Stomach (tissue), 8 donors: ENCODE measurements at regions not wholly inside any gene's neighbourhood (a gene's known extent, or its start where the extent isn't known, plus 50 kb on each side); places are given as distances from the start of the nearest gene placed in this dataset.

Experiments
- DNase-seq, 2 donors: peaks; one replicate each; pipeline versions ENCODE4 v3.0.0 to v3.0.0-alpha.2; 2013 to 2019
- H3K27ac ChIP-seq, 5 donors: fragments of 200-600 bp in 4 of 5; sonication (generic) in 4 of 5; one replicate each; pipeline ENCODE4 v1.5.1; 2013 to 2019; ENCODE audit warnings: mild to moderate bottlenecking in 1 of 5, moderate library complexity in 1 of 5
- H3K27me3 ChIP-seq, 3 donors: fragments of 200-600 bp; sonication (generic); one replicate each; pipeline ENCODE4 v1.5.1; 2017 to 2019; ENCODE audit warnings: mixed run types in 1 of 3
- H3K36me3 ChIP-seq, 4 donors: fragments of 200-600 bp; sonication (generic); 1 replicate in 3 of 4; 2 replicates in 1 of 4; pipeline ENCODE4 v1.5.1; 2016 to 2019
- H3K4me1 ChIP-seq, 4 donors: fragments of 200-600 bp; sonication (generic); one replicate each; pipeline ENCODE4 v1.5.1; 2016 to 2019
- H3K4me3 ChIP-seq, 4 donors: fragments of 200-600 bp; sonication (generic) in 3 of 4; one replicate each; pipeline ENCODE4 v1.5.1; 2016 to 2019; ENCODE audit warnings: mild to moderate bottlenecking in 1 of 4
- H3K9me3 ChIP-seq, 4 donors: fragments of 200-600 bp; sonication (generic); one replicate each; pipeline ENCODE4 v1.5.1; 2016 to 2019
- CTCF ChIP-seq, 7 experiments: fragments of 450-650 bp in 4 of 7; fragments of 200-600 bp in 3 of 7; sonication (generic) in 3 of 7; IDR thresholded peaks; one replicate each; pipeline ENCODE4 v1.5.1; 2016 to 2019; ENCODE audit warnings: antibody characterized with exemption in 7 of 7, control low read depth in 2 of 7, mild to moderate bottlenecking in 1 of 7
- EP300 ChIP-seq: sonication (generic); formaldehyde crosslinking; IDR thresholded peaks from one replicate; pipeline ENCODE4 v1.6.1; 2017; ENCODE audit warnings: antibody characterized with exemption
- POLR2A ChIP-seq, 4 donors: fragments of 450-650 bp; IDR thresholded peaks; one replicate each; pipeline ENCODE4 v1.6.1; 2016; ENCODE audit warnings: antibody characterized with exemption in 4 of 4, control low read depth in 2 of 4, mild to moderate bottlenecking in 1 of 4, moderate library complexity in 1 of 4
- POLR2AphosphoS5 ChIP-seq, 3 donors: sonication (generic); formaldehyde crosslinking; IDR thresholded peaks; one replicate each; pipeline ENCODE4 v1.6.1; 2016; ENCODE audit warnings: antibody characterized with exemption in 3 of 3
- WGBS, 5 donors: extraction: QIAGEN DNeasy Blood & Tissue Kit in 3 of 5; methylation state at CpG; one replicate each; pipeline versions ENCODE4 v1.1.5 to v1.1.7; 2013 to 2018; 5-methylcytosine and 5-hydroxymethylcytosine counted together
- intact Hi-C: fragments of 100-400 bp; cut with DNase I; formaldehyde crosslinking; loops from one replicate; pipeline ENCODE4 v1.15.1; 2023; ENCODE audit warnings: low total_unique reads
- donor health status: healthy with polysubstance abuse.
- donor health status: Bipolar disorder and iron deficiency.
- donor health status: healthy.

GRCh38 chr5:3122216-3122615 lies 370.7 kb upstream of the IRX2 start:
- no peak for TF ChIP-seq POLR2A (IDR thresholded peaks at IDR 0.05)
- TF ChIP-seq POLR2AphosphoS5 (IDR thresholded peaks at IDR 0.05): no peak
- no peak for TF ChIP-seq CTCF (IDR thresholded peaks at IDR 0.05)
- no peak for TF ChIP-seq EP300
- H3K4me3 ChIP-seq: no peak overlapping the region
- WGBS, 5 donors: 42 to 61% (median 44%) methylated on average over 3 of the region's 3 CpGs

GRCh38 chr5:3121813-3122212 lies 370.3 kb upstream of the IRX2 start:
- H3K4me3 ChIP-seq: no peak overlapping the region
- no peaks in the 10 kb centered on the region for H3K9me3 ChIP-seq
- intact Hi-C loops: no loop called here
- no peak overlapping the region for H3K27ac ChIP-seq
- no peak for DNase-seq
- TF ChIP-seq POLR2A (IDR thresholded peaks at IDR 0.05) (no peak), CTCF (IDR thresholded peaks at IDR 0.05) (no peak), EP300 (no peak), POLR2AphosphoS5 (IDR thresholded peaks at IDR 0.05) (no peak)
- H3K36me3 ChIP-seq: no peaks in the 10 kb centered on the region
- H3K4me1 ChIP-seq: no peaks in the 10 kb centered on the region
- 17 to 26% (median 21%) methylated on average over 17 to 21 of the region's 21 CpGs for WGBS, 5 donors
- peaks cover 0 to 52% (median 20%) of the 10 kb centered on the region in 3 donors for H3K27me3 ChIP-seq

More at GRCh38 chr5:3122216-3122615, 370.7 kb upstream of the IRX2 start:
- no peaks in the 10 kb centered on the region for H3K36me3 ChIP-seq
- intact Hi-C loops: no loop called here
- H3K27me3 ChIP-seq: peaks cover 0 to 48% (median 16%) of the 10 kb centered on the region in 3 donors
- H3K9me3 ChIP-seq: no peaks in the 10 kb centered on the region
- DNase-seq: no peak
- H3K27ac ChIP-seq: no peak overlapping the region
- no peaks in the 10 kb centered on the region for H3K4me1 ChIP-seq

- WGBS, 5 donors: 58 to 76% (median 70%) methylated on average over 10 of the region's 10 CpGs
- Histone ChIP-seq H3K9me3 (no peaks in the 10 kb centered on the region), H3K36me3 (no peaks in the 10 kb centered on the region), H3K27me3 (peaks cover 0 to 70% (median 28%) of the 10 kb centered on the region in 3 donors), H3K27ac (no peak overlapping the region), H3K4me3 (no peak overlapping the region), H3K4me1 (no peaks in the 10 kb centered on the region)
- intact Hi-C loops: no loop called here
- no peak for TF ChIP-seq EP300
- TF ChIP-seq POLR2AphosphoS5 (IDR thresholded peaks at IDR 0.05): no peak
- TF ChIP-seq CTCF (IDR thresholded peaks at IDR 0.05): no peak
- no peak for TF ChIP-seq POLR2A (IDR thresholded peaks at IDR 0.05)
- no peak for DNase-seq
Measured at GRCh38 chr5:3120028-3120427, 368.6 kb upstream of the IRX2 start.

- no peak for DNase-seq
- Histone ChIP-seq H3K9me3 (peaks cover 0 to 2% (median 0%) of the 10 kb centered on the region in 4 donors), H3K36me3 (no peaks in the 10 kb centered on the region), H3K4me3 (no peak overlapping the region), H3K27me3 (peaks cover 0 to 75% (median 28%) of the 10 kb centered on the region in 3 donors), H3K4me1 (no peaks in the 10 kb centered on the region), H3K27ac (no peak overlapping the region)
- TF ChIP-seq EP300: no peak
- no peak for TF ChIP-seq CTCF (IDR thresholded peaks at IDR 0.05)
- TF ChIP-seq POLR2AphosphoS5 (IDR thresholded peaks at IDR 0.05): no peak
- TF ChIP-seq POLR2A (IDR thresholded peaks at IDR 0.05): no peak
- WGBS, 5 donors: 31 to 52% (median 37%) methylated on average over 4 of the region's 4 CpGs
- intact Hi-C loops: no loop called here
Measured at GRCh38 chr5:3119435-3119834, 368.0 kb upstream of the IRX2 start.
